ENCODE measurements at regions not wholly inside any gene's neighbourhood (a gene's known extent, or its start where the extent isn't known, plus 50 kb on each side); places are given as distances from the start of the nearest gene placed in this dataset.

DNA sequence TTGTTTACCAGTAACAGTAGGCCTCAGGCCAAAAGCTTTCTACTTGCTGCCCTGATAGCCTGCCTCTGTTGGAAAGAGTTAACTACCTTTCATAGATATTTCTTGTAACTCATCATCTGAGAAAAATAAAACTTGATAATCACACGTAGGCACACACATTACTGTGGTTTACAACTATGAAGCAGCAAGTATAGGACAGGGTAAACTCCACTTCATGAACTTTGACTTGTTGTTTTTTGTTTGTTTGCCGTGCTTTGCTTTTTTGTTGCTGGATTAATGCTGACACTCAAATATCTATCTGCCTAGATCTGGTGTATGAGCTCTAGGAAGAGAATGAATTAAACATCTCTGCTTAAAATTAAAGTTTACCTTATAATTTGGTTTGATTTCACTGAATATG, 924.7 kb upstream of the ADGRL2 start:
- DNase-seq (no peak), ATAC-seq (peak; percentile 82 to 95 (median 88))
- Histone ChIP-seq H3K36me3 (no peaks in the 10 kb centered on the region), H3K4me3 (no peak overlapping the region), H3K27me3 (no peaks in the 10 kb centered on the region), H3K27ac (peak overlapping the region in 2 of 3 donors; percentile 4 to 32), H3K4me1 (peaks cover 0 to 5% (median 0%) of the 10 kb centered on the region in 4 donors), H3K9me3 (no peaks in the 10 kb centered on the region)
- TF ChIP-seq POLR2A (IDR thresholded peaks at IDR 0.05) (no peak), CTCF (IDR thresholded peaks at IDR 0.05) (no peak)
- WGBS (ENCODE audit: insufficient coverage, low coverage, low lambda C conversion rate, missing lambda C conversion rate): 22% methylated on average over 2 of the region's 2 CpGs
- intact Hi-C loops (cut with DNase I): no loop called here

DNA sequence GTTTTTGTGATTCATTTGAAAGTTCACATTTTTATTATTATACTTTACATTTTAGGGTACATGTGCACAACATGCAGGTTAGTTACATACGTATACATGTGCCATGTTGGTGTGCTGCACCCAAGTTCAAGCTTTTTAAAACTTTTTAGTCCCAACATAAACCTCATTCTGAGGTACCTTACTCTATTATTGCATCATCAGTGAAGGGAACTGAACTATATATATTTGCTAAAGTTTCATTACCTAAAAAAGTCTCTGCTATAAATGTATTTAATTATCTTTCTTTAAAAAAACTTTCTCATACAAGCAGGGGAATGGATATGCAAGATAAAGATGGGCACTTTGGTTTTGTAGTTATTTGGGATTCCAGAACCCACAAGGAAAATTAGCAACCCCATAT, 931.4 kb upstream of the ADGRL2 start:
- intact Hi-C loops (cut with DNase I): no loop called here
- no peak overlapping the region for H3K27ac ChIP-seq
- DNase-seq (no peak), ATAC-seq (no peak)
- H3K4me3 ChIP-seq: no peak overlapping the region
- H3K9me3 ChIP-seq: no peaks in the 10 kb centered on the region
- 71% methylated on average over 1 of the region's 1 CpG for WGBS (ENCODE audit: insufficient coverage, low coverage, low lambda C conversion rate, missing lambda C conversion rate)
- H3K4me1 ChIP-seq: no peaks in the 10 kb centered on the region
- no peaks in the 10 kb centered on the region for H3K36me3 ChIP-seq
- TF ChIP-seq POLR2A (IDR thresholded peaks at IDR 0.05) (no peak), CTCF (IDR thresholded peaks at IDR 0.05) (no peak)
- no peaks in the 10 kb centered on the region for H3K27me3 ChIP-seq

GRCh38 chr1:80847904-80848303, 952.8 kb upstream of the ADGRL2 start:
- 86% methylated on average over 1 of the region's 1 CpG for WGBS (ENCODE audit: insufficient coverage, low coverage, low lambda C conversion rate, missing lambda C conversion rate)
- no peak overlapping the region for H3K4me3 ChIP-seq
- H3K27me3 ChIP-seq: no peaks in the 10 kb centered on the region
- ATAC-seq (no peak), DNase-seq (no peak)
- H3K36me3 ChIP-seq: no peaks in the 10 kb centered on the region
- H3K4me1 ChIP-seq: no peaks in the 10 kb centered on the region
- no peaks in the 10 kb centered on the region for H3K9me3 ChIP-seq
- H3K27ac ChIP-seq: no peak overlapping the region
- no peak for TF ChIP-seq CTCF (IDR thresholded peaks at IDR 0.05)
- TF ChIP-seq POLR2A (IDR thresholded peaks at IDR 0.05): no peak
- intact Hi-C loops (cut with DNase I): no loop called here

GRCh38 chr1:80846966-80847365, 953.8 kb upstream of the ADGRL2 start:
- DNase-seq: no peak
- H3K27me3 ChIP-seq: no peaks in the 10 kb centered on the region
- H3K9me3 ChIP-seq: no peaks in the 10 kb centered on the region
- intact Hi-C loops (cut with DNase I): no loop called here
- no peaks in the 10 kb centered on the region for H3K4me1 ChIP-seq
- H3K36me3 ChIP-seq: no peaks in the 10 kb centered on the region
- H3K27ac ChIP-seq: no peak overlapping the region
- ATAC-seq: no peak
- H3K4me3 ChIP-seq: no peak overlapping the region
- WGBS (ENCODE audit: insufficient coverage, low coverage, low lambda C conversion rate, missing lambda C conversion rate): 40% methylated on average over 1 of the region's 1 CpG
- no peak for TF ChIP-seq CTCF (IDR thresholded peaks at IDR 0.05)
- TF ChIP-seq POLR2A (IDR thresholded peaks at IDR 0.05): no peak

DNA sequence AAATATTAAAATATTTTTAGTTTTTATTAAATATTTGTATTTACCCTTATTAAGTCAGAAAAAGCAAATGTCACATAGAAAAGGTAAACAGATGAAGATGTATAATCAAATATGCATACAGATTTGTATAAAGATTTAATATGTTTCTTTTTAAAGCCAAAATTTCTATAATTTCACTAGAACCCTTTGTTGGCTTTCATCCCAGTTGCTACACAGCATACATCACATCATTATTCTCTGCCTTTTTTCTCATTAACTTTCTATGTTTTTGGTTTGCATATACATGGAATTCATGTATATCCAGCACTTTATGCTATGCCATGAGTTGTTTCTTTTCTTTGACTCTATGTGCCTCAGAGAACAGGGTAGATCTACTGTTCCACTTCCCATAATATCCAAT, 957.9 kb upstream of the ADGRL2 start:
- TF ChIP-seq POLR2A (IDR thresholded peaks at IDR 0.05): no peak
- no peak for TF ChIP-seq CTCF (IDR thresholded peaks at IDR 0.05)
- Histone ChIP-seq H3K27ac (no peak overlapping the region), H3K9me3 (no peaks in the 10 kb centered on the region), H3K4me3 (no peak overlapping the region), H3K36me3 (no peaks in the 10 kb centered on the region), H3K27me3 (no peaks in the 10 kb centered on the region), H3K4me1 (no peaks in the 10 kb centered on the region)
- intact Hi-C loops (cut with DNase I): no loop called here
- no peak for DNase-seq
- ATAC-seq: no peak

All from right lobe of liver (tissue), 6 donors.